HG02885 (cell line): ENCODE measurements at regions not wholly inside any gene's neighbourhood (a gene's known extent, or its start where the extent isn't known, plus 50 kb on each side); places are given as distances from the start of the nearest gene placed in this dataset.
"Not testable (repeated sequence)": the region's sequence is repeated elsewhere in the genome, so short reads cannot be mapped to it uniquely, and the experiment has no call there.

Source experiments
- ATAC-seq: cut with Tn5 transposase; IDR thresholded peaks from one replicate; pipeline ENCODE4 v1.9.1; 2021; ENCODE audit warnings: mild to moderate bottlenecking; ENCODE audit not compliant: unreplicated experiment, poor library complexity

GRCh38 chr4:83758285-83758684 lies 222.4 kb downstream of the GPAT3 start:
- no peak for ATAC-seq

- no peak for ATAC-seq
Observed at GRCh38 chr4:83757121-83757621, 221.3 kb downstream of the GPAT3 start.

DNA sequence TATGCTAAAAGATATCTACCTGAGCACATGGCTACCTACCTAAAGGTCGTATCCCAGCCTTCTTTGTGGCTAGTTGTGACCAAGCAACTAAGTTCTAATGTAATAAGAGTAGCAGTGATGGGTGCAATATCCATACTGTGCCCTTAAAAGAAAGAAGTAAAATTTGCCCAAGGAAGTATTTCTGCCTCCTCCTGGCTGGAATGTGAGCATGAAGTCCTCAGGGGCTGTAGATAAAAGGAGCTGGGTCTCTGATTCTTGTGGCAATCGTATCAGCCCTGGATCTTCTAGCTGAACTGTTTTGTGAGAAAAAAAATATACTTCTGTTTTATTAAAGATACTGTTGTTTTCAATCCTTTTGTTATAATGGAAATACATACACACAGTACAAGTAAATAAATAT lies 217.4 kb downstream of the GPAT3 start:
- ATAC-seq: no peak

- ATAC-seq: no peak
Observed at GRCh38 chr4:83751336-83751949, 215.5 kb downstream of the GPAT3 start.

DNA sequence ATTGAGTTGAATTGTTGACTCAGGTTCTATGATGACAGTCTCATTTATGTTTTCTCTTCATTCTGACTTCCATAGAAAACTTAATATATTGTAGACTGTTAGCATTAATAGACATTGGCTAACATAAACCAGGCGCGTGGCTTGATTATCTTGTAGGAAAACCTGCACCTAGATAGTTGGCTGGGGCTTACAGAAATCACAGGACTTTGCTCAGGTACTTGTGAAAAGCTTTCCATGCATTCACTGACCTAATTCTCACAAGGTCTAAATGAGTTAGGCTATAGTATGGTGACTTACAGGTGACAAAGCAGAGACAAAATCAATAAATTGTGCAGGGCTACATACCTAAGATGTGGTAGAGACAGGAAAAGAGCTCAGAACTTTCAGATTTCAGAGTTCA lies 212.8 kb downstream of the GPAT3 start:
- no peak for ATAC-seq

GRCh38 chr4:83738895-83739294 lies 203.0 kb downstream of the GPAT3 start:
- ATAC-seq: no peak

- no peak for ATAC-seq
Observed at GRCh38 chr4:83734576-83734975, 198.7 kb downstream of the GPAT3 start.

- ATAC-seq: no peak
Observed at GRCh38 chr4:83732114-83732635, 196.3 kb downstream of the GPAT3 start.

GRCh38 chr4:83731609-83732008 lies 195.7 kb downstream of the GPAT3 start:
- no peak for ATAC-seq

- not testable (repeated sequence) for ATAC-seq
Observed at GRCh38 chr4:83730958-83731357, 195.1 kb downstream of the GPAT3 start.

GRCh38 chr4:83728191-83728590 lies 192.3 kb downstream of the GPAT3 start:
- no peak for ATAC-seq

DNA sequence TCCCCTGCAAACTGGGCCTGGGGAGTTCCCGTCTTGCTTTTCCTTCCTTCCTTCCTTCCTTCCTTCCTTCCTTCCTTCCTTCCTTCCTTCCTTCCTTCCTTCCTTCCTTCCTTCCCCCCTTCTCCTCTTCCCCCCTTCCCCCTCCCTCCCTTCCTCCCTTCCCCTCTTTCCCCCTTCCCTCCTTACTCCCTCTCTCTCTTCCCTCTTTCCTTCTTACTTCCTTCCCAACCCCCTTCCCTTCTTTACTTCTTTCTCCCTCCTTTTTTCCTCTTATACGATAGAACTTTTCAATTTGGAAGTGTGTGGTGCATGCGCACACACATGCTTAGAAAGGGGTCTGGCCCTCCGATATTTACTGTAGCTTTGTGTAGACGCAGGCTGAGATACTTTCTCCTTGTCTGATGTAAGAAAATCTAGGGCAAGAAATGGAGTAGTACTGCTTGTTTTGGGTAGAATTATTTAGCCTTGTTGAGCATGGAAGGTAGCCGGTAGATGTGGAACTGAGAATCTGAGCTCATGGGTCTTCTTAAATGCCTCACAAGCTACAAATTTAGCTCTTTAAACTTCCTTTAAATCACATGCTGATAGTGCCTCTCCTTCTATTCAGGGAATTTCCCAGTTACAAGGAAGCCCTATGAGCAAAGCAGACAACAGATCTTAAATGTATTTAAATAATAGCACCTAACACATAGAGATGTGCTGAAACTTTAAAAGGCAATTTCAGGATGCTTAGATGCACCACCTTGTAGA lies 189.6 kb downstream of the GPAT3 start:
- ATAC-seq: no peak

DNA sequence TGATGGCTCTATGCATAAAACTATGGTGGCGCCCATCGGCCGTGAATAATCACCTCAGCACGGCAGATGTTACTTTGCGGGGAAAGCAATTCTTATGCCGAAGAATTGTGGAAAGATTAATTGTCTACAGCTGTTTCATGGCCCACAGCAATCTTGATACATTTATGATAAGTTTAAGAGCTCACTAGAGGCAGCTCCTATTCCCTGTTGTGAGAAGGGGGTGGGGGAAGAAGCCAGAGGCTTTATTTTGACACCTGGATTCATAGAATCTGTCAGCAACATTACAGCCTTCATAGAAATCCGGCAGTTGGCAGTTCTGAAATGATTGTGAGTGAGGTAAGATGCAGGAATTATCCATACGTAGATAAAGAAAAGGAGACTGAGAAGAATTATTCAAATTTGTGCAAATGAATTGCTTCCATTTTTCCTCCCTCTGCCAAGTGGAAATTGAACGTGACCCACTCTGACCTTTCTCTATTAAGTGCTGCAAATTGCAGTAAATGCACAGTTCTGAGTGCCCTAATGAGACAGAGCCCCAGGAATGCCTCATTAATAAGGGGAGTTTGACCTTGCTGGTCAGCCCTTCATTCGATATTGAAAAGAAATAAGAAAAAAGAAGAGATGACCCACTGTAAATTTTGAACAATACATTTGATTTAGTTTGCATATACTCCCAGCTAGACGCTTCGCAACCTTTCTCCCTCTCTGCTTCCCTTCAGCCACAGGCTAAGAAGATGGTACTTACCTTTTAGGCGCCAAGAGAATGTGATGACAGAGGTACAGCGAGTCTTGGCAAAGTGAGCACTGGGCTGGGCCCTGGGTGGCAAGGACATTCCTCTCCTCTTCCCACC lies 188.8 kb downstream of the GPAT3 start:
- no peak for ATAC-seq

- no peak for ATAC-seq
Observed at GRCh38 chr4:83723609-83724008, 187.7 kb downstream of the GPAT3 start.

DNA sequence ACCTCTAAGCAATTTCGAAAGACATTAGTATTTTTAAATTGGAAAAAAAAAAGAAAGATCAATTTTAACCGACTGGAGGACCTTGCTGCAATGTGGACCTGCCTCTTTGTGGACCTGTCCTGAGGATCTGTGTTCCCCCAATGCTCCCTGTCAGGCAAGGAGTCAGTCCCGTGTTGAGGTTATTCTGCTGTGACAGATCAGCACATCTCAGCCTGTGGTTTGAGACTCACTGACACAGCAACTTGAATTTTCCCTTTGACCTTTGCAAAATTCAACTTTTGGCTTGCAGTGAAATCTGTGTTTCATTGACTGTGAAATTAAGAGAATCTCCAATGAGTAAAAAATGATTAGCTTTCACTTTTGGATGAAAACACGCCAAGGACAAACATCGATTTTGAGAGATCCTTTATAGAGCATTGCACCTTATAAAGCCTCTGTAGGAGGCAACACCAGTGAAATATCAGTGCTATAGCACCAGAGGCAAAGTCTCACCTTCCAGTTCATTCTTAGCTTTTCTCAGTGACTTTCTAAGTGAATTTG lies 186.9 kb downstream of the GPAT3 start:
- no peak for ATAC-seq

- no peak for ATAC-seq
Observed at GRCh38 chr4:83716874-83717273, 181.0 kb downstream of the GPAT3 start.

- ATAC-seq: no peak
Observed at GRCh38 chr4:83712890-83713289, 177.0 kb downstream of the GPAT3 start.

DNA sequence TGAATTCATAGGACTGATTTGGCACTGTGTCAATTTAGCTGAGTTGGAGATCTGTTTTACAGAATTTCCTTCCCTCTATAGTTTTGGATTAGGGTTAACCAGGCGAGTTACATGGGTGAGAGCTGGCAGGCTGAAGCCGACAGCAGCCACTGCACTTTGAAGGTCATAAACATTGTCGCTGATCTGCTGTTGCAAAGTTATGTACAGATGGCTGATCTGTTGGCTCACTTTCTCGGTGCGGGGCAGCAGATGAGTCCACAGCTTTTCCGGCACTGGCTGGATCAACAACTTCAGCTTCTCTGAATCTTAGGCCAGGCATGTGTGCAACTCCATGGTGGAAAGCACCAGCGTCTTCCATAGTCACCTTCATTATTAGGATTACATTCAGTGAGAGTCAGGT lies 173.7 kb downstream of the GPAT3 start:
- ATAC-seq: no peak

DNA sequence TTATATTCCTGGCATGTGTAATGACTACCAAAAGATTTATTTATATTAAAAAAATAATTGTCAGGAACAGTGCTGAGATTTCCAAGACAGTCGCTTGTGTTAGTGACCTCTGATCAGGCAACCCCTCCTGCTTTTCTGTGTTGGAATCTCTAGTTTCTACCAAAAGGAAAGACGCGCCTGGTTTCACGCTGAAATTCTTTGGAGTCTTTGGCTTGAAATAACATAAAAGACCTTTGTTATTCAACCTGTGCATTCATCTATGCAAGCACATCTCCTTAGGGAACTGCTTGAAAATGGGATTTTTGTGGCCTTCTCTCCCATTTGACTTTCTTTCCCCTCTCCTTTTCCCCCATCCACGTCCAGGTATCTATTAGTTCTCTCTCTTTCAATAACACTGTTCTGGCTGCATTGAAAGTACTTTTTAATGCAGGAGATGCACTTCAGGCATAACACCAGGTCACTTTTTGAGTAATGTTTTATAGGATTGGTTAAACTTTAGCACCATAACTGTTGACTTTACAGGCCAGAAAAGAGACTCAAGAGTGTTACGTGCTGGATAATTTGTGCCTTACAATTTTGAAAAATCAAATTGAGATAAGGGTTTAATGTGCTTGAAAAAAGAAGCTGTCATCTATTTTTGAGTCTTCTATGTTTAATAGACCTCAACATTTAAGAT lies 172.7 kb downstream of the GPAT3 start:
- ATAC-seq: no peak

DNA sequence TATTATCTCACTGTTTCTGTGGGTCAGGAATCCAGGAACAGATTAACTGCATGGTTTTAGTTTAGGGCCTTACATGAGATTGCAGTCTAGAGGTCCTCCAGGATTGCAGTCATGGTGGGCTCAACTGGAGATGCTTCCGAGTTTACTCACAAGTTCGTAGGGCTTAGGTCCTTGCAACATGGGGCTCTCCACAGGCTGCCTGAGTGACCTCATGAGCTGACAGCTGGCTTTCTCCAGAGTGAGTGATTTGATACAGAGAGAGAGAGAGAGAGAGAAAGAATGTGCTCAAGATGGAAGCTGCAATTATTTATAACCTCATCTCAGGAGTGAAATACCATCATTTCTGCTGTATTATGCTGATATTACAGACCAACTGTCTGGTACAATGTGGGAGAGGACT lies 168.9 kb downstream of the GPAT3 start:
- ATAC-seq: no peak
